Prostate gland (tissue), 2 donors: ENCODE measurements at regions not wholly inside any gene's neighbourhood (a gene's known extent, or its start where the extent isn't known, plus 50 kb on each side); places are given as distances from the start of the nearest gene placed in this dataset.

Source experiments
- DNase-seq: peaks from one replicate; pipeline ENCODE4 v3.0.0-alpha.2; 2019; ENCODE audit warnings: low spot score
- H3K27ac ChIP-seq, 2 donors: fragments of 200-600 bp; sonication (generic); 2 replicates each; pipeline ENCODE4 v1.5.1; 2017 to 2019
- H3K27me3 ChIP-seq: fragments of 200-600 bp; sonication (generic); replicated peaks from 2 replicates; pipeline ENCODE4 v1.5.1; 2019; ENCODE audit not compliant: insufficient read depth
- H3K36me3 ChIP-seq, 2 donors: fragments of 200-600 bp; sonication (generic); 1 replicate in 1 of 2; 2 replicates in 1 of 2; pipeline versions ENCODE4 v1.5.1 to v1.8.1; 2017 to 2019
- H3K4me1 ChIP-seq: fragments of 200-600 bp; sonication (generic); replicated peaks from 2 replicates; pipeline ENCODE4 v1.5.1; 2019
- H3K4me3 ChIP-seq, 2 donors: fragments of 200-600 bp; sonication (generic); 2 replicates each; pipeline ENCODE4 v1.5.1; 2017 to 2019
- H3K9me3 ChIP-seq: fragments of 200-600 bp; sonication (generic); 2 replicates; pipeline ENCODE4 v1.5.1; 2017
- POLR2A ChIP-seq: fragments of 450-650 bp; IDR thresholded peaks from one replicate; pipeline ENCODE4 v1.6.1; 2016; ENCODE audit warnings: antibody characterized with exemption, mild to moderate bottlenecking
- POLR2AphosphoS5 ChIP-seq: sonication (generic); formaldehyde crosslinking; IDR thresholded peaks from one replicate; pipeline ENCODE4 v1.6.1; 2017; ENCODE audit warnings: antibody characterized with exemption
- WGBS: methylation state at CpG from one replicate; pipeline ENCODE4 v1.1.5; 2018; 5-methylcytosine and 5-hydroxymethylcytosine counted together
- intact Hi-C: fragments of 100-400 bp; cut with DNase I; formaldehyde crosslinking; loops from one replicate; pipeline ENCODE4 v1.14.2; 2022
- TF ChIP-seq, protein P1 (sequence below), 4 experiments: fragments of 200-600 bp in 2 of 4; fragments of 450-650 bp in 2 of 4; sonication (generic) in 2 of 4; IDR thresholded peaks; 1 replicate in 3 of 4; 2 replicates in 1 of 4; pipeline ENCODE4 v1.5.1; 2016 to 2019; ENCODE audit warnings: antibody characterized with exemption in 4 of 4, mild to moderate bottlenecking in 2 of 4, moderate library complexity in 2 of 4

DNA sequence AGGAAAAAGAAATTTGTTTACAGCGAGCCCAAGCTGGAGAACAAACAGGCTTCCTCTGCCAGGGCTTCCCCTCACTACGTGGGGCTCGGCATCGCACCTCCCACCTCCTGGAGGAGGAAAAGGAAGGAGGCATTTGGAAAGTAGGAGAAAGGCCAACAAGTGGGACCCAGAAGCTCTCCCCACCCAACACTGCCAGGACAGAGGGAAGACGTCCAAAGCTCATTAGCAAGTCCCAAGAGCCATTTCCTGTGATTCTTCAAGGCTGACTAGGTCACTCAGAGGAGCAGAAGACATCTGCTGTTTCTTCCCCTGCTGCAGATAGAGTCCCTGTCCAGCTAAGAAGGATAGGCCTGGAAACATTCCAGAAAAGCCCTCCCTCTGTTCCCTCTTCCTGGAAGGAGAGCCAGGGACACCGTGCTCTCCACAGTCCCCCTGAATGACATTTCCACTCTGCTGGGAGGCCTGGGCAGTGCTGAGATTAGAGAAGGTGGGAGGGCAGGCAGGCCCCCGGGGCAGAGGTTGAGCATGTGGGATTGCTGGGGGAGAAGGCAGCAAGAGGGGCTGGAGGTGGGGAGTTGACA is 57.0 kb upstream of the NEURL1B start:
- no peaks in the 10 kb centered on the region for H3K36me3 ChIP-seq
- intact Hi-C loops = no loop called here
- no peak overlapping the region for H3K4me3 ChIP-seq
- peak; percentile 14 for TF ChIP-seq POLR2AphosphoS5
- TF ChIP-seq, protein P1, sequence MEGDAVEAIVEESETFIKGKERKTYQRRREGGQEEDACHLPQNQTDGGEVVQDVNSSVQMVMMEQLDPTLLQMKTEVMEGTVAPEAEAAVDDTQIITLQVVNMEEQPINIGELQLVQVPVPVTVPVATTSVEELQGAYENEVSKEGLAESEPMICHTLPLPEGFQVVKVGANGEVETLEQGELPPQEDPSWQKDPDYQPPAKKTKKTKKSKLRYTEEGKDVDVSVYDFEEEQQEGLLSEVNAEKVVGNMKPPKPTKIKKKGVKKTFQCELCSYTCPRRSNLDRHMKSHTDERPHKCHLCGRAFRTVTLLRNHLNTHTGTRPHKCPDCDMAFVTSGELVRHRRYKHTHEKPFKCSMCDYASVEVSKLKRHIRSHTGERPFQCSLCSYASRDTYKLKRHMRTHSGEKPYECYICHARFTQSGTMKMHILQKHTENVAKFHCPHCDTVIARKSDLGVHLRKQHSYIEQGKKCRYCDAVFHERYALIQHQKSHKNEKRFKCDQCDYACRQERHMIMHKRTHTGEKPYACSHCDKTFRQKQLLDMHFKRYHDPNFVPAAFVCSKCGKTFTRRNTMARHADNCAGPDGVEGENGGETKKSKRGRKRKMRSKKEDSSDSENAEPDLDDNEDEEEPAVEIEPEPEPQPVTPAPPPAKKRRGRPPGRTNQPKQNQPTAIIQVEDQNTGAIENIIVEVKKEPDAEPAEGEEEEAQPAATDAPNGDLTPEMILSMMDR (IDR thresholded peaks at IDR 0.05) = no peak
- no peak for TF ChIP-seq POLR2A
- no peaks in the 10 kb centered on the region for H3K27me3 ChIP-seq
- no peaks in the 10 kb centered on the region for H3K9me3 ChIP-seq
- peak overlapping the region; percentile 60 to 66 for H3K27ac ChIP-seq
- H3K4me1 ChIP-seq = no peaks in the 10 kb centered on the region
- no peak for DNase-seq
- 43% methylated on average over 7 of the region's 7 CpGs for WGBS

GRCh38 chr5:172582940-172583339 is 58.1 kb upstream of the NEURL1B start:
- H3K36me3 ChIP-seq = no peaks in the 10 kb centered on the region
- TF ChIP-seq POLR2AphosphoS5 = no peak
- TF ChIP-seq, protein P1 (IDR thresholded peaks at IDR 0.05) = no peak
- no peak for TF ChIP-seq POLR2A
- intact Hi-C loops = no loop called here
- peak overlapping the region; percentile 60 to 66 for H3K27ac ChIP-seq
- no peaks in the 10 kb centered on the region for H3K27me3 ChIP-seq
- H3K4me3 ChIP-seq = no peak overlapping the region
- no peaks in the 10 kb centered on the region for H3K4me1 ChIP-seq
- DNase-seq = no peak
- 87% methylated on average over 6 of the region's 6 CpGs for WGBS
- H3K9me3 ChIP-seq = no peaks in the 10 kb centered on the region

GRCh38 chr5:172581315-172581714 is 59.7 kb upstream of the NEURL1B start:
- no peaks in the 10 kb centered on the region for H3K4me1 ChIP-seq
- no peak overlapping the region for H3K27ac ChIP-seq
- no peaks in the 10 kb centered on the region for H3K27me3 ChIP-seq
- TF ChIP-seq, protein P1 (IDR thresholded peaks at IDR 0.05) = no peak
- TF ChIP-seq POLR2AphosphoS5 (no peak), POLR2A (no peak)
- WGBS = 51% methylated on average over 4 of the region's 4 CpGs
- intact Hi-C loops = no loop called here
- H3K9me3 ChIP-seq = no peaks in the 10 kb centered on the region
- no peaks in the 10 kb centered on the region for H3K36me3 ChIP-seq
- H3K4me3 ChIP-seq = no peak overlapping the region
- no peak for DNase-seq

DNA sequence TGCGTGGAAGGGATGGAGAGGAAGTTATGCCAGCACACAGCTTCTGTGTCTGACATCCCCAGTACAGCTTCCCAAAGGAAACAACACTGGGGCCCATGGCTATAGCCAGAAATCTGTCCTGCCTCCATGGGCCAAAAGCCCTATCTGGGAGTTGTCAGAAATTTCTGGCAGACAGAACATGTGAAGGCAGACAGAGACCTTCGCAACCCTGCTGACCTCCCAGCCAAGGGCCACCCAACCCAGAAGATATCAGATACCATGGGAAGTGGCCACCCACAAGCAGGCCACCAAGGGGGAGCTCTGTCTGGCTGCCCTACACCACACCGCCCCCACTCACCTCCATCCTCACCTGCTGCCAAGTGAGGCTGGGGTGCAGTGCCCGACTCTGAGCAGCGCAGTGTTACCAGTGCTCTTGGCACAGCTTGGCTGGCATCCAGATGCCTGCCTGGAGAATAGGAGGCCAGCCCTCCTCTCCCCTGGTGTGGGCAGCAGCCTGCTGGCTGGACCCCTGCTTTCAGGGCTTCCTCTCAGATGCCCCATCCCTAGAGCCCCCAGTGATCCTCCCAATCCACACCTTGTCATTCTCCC is 61.6 kb upstream of the NEURL1B start:
- no peak for DNase-seq
- Histone ChIP-seq H3K4me1 (no peaks in the 10 kb centered on the region), H3K27me3 (no peaks in the 10 kb centered on the region), H3K36me3 (no peaks in the 10 kb centered on the region), H3K4me3 (no peak overlapping the region), H3K27ac (no peak overlapping the region), H3K9me3 (no peaks in the 10 kb centered on the region)
- intact Hi-C loops = no loop called here
- WGBS = 79% methylated on average over 5 of the region's 5 CpGs
- no peak for TF ChIP-seq POLR2A
- TF ChIP-seq, protein P1 (IDR thresholded peaks at IDR 0.05) = no peak
- no peak for TF ChIP-seq POLR2AphosphoS5

GRCh38 chr5:172577267-172577909 is 63.7 kb upstream of the NEURL1B start:
- H3K4me3 ChIP-seq = no peak overlapping the region
- intact Hi-C loops = no loop called here
- H3K4me1 ChIP-seq = no peaks in the 10 kb centered on the region
- H3K9me3 ChIP-seq = no peaks in the 10 kb centered on the region
- DNase-seq = no peak
- no peaks in the 10 kb centered on the region for H3K36me3 ChIP-seq
- H3K27ac ChIP-seq = no peak overlapping the region
- TF ChIP-seq POLR2A (no peak), POLR2AphosphoS5 (no peak)
- TF ChIP-seq, protein P1 (IDR thresholded peaks at IDR 0.05) = no peak
- no peaks in the 10 kb centered on the region for H3K27me3 ChIP-seq
- WGBS = 69% methylated on average over 7 of the region's 7 CpGs
